HG03457 (cell line): ENCODE measurements at regions not wholly inside any gene's neighbourhood (a gene's known extent, or its start where the extent isn't known, plus 50 kb on each side); places are given as distances from the start of the nearest gene placed in this dataset.
"Not testable (repeated sequence)": the region's sequence is repeated elsewhere in the genome, so short reads cannot be mapped to it uniquely, and the experiment has no call there.

ENCODE experiments used
- ATAC-seq: cut with Tn5 transposase; IDR thresholded peaks from one replicate; pipeline ENCODE4 v1.9.1; 2021; ENCODE audit warnings: moderate number of reproducible peaks; ENCODE audit not compliant: unreplicated experiment

GRCh38 chrY:19059733-19060132 lies 286.2 kb upstream of the HSFY2 start:
- no peak for ATAC-seq

- ATAC-seq = no peak
These were observed 285.4 kb upstream of the HSFY2 start for GRCh38 chrY:19058831-19059370.

GRCh38 chrY:19056138-19056469 lies 282.6 kb upstream of the HSFY2 start:
- ATAC-seq = no peak

- ATAC-seq = no peak
These were observed 281.9 kb upstream of the HSFY2 start for GRCh38 chrY:19055232-19056137.

- no peak for ATAC-seq
These were observed 280.3 kb upstream of the HSFY2 start for GRCh38 chrY:19053806-19054205.

GRCh38 chrY:19051021-19051420 lies 277.5 kb upstream of the HSFY2 start:
- no peak for ATAC-seq

- no peak for ATAC-seq
These were observed 269.5 kb upstream of the HSFY2 start for GRCh38 chrY:19042984-19043442.

- ATAC-seq = no peak
These were observed 268.9 kb upstream of the HSFY2 start for GRCh38 chrY:19042306-19042958.

GRCh38 chrY:19026631-19027030 lies 253.1 kb upstream of the HSFY2 start:
- ATAC-seq = no peak

GRCh38 chrY:19023934-19024333 lies 250.4 kb upstream of the HSFY2 start:
- ATAC-seq = no peak

GRCh38 chrY:19020193-19020592 lies 246.7 kb upstream of the HSFY2 start:
- no peak for ATAC-seq

GRCh38 chrY:19016990-19017389 lies 243.5 kb upstream of the HSFY2 start:
- no peak for ATAC-seq

GRCh38 chrY:19015854-19016253 lies 242.3 kb upstream of the HSFY2 start:
- ATAC-seq = no peak

- no peak for ATAC-seq
These were observed 241.7 kb upstream of the HSFY2 start for GRCh38 chrY:19015213-19015612.

- no peak for ATAC-seq
These were observed 239.4 kb upstream of the HSFY2 start for GRCh38 chrY:19012985-19013384.

- no peak for ATAC-seq
These were observed 238.1 kb upstream of the HSFY2 start for GRCh38 chrY:19011605-19012090.

GRCh38 chrY:19006234-19006633 lies 232.7 kb upstream of the HSFY2 start:
- ATAC-seq = no peak

- no peak for ATAC-seq
These were observed 232.0 kb upstream of the HSFY2 start for GRCh38 chrY:19005579-19005978.

GRCh38 chrY:18997635-18998240 lies 224.2 kb upstream of the HSFY2 start:
- ATAC-seq = no peak

GRCh38 chrY:18993480-18993879 lies 219.9 kb upstream of the HSFY2 start:
- ATAC-seq = no peak

GRCh38 chrY:18992684-18993083 lies 219.1 kb upstream of the HSFY2 start:
- ATAC-seq = not testable (repeated sequence)
